HCT116 (cell line): ENCODE measurements at regions not wholly inside any gene's neighbourhood (a gene's known extent, or its start where the extent isn't known, plus 50 kb on each side); places are given as distances from the start of the nearest gene placed in this dataset.

ENCODE experiments used
- ATAC-seq: fragments of 200-7000 bp; cut with Tn5 transposase; 2 replicates; pipeline ENCODE4 v1.9.1; 2020; ENCODE audit warnings: mild to moderate bottlenecking, moderate library complexity
- BruUV-seq: library from RNA; stranded (reverse); fragments of 400-500 nt; replicated peaks from 2 replicates; lab custom pipeline; 2021; lab: Mats Ljungman, UMichigan
- CTCF ChIA-PET: fragments of 300-600 bp; sonication (Branson Sonifier 250); formaldehyde crosslinking; loops from one replicate; lab custom pipeline; 2021; ENCODE audit warnings: antibody characterized with exemption; lab: Charles Lee
- POLR2A ChIA-PET: fragments of 300-600, 350-600 bp; sonication (Branson Sonifier 250); formaldehyde crosslinking; loops from one replicate; lab custom pipeline; 2021; ENCODE audit warnings: antibody characterized with exemption; lab: Charles Lee
- RAD21 ChIA-PET, 2 experiments: fragments of 300-600 bp; sonication (Branson Sonifier 250); formaldehyde crosslinking; loops; one replicate each; lab custom pipeline; 2023; ENCODE audit warnings: low total read pairs in 2 of 2; ENCODE audit not compliant: uncharacterized antibody in 2 of 2, unreplicated experiment in 2 of 2, low non-redundant PET in 1 of 2; lab: Charles Lee
- DNase-seq: peaks from one replicate; pipeline ENCODE4 v3.0.0-alpha.2; 2010; ENCODE audit warnings: low read depth, low spot score
- H2AFZ ChIP-seq: fragments of 200-600 bp; shearing (Covaris generic), sonication (generic); 2 replicates; pipeline ENCODE4 v1.6.1; 2017; ENCODE audit warnings: low read depth, mixed run types, mixed read lengths, antibody characterized with exemption, low read length; ENCODE audit not compliant: poor library complexity, severe bottlenecking
- H3K27ac ChIP-seq: 2 replicates; pipeline ENCODE4 v1.5.1; 2012; ENCODE audit warnings: low read depth, low read length
- H3K27me3 ChIP-seq: fragments of 200-600 bp; sonication (generic); 2 replicates; pipeline ENCODE4 v1.6.1; 2016; ENCODE audit warnings: mixed run types, low read length, mixed read lengths; ENCODE audit not compliant: insufficient read depth
- H3K36me3 ChIP-seq, 2 experiments: fragments of 200-500 bp in 1 of 2; fragments of 200-600 bp in 1 of 2; sonication (Bioruptor generic) in 1 of 2; sonication (generic) in 1 of 2; 2 replicates each; pipeline versions ENCODE4 v1.5.1 to v1.6.1; 2014 to 2016; ENCODE audit warnings: low read length in 2 of 2, inconsistent platforms in 1 of 2, mixed read lengths in 1 of 2, mixed run types in 1 of 2; ENCODE audit not compliant: insufficient read depth in 2 of 2, control insufficient read depth in 1 of 2
- H3K4me1 ChIP-seq, 2 experiments: fragments of 200-600 bp in 1 of 2; sonication (generic) in 1 of 2; 2 replicates each; pipeline versions ENCODE4 v1.5.1 to v1.6.1; 2012 to 2017; ENCODE audit warnings: low read length in 2 of 2, inconsistent platforms in 1 of 2, mild to moderate bottlenecking in 1 of 2, mixed read lengths in 1 of 2, mixed run types in 1 of 2, moderate library complexity in 1 of 2; ENCODE audit not compliant: insufficient read depth in 2 of 2, control insufficient read depth in 1 of 2
- H3K4me2 ChIP-seq: fragments of 200-600 bp; sonication (generic); 2 replicates; pipeline ENCODE4 v1.6.1; 2017; ENCODE audit warnings: mixed run types, low read length, mixed read lengths
- H3K4me3 ChIP-seq, 2 experiments: fragments of 200-600 bp in 1 of 2; sonication (generic) in 1 of 2; replicated peaks in 1 of 2; 2 replicates each; pipeline ENCODE4 v1.5.1; 2011 to 2016; ENCODE audit warnings: low read length in 2 of 2, control low read depth in 1 of 2, low read depth in 1 of 2, mild to moderate bottlenecking in 1 of 2, mixed read lengths in 1 of 2, mixed run types in 1 of 2
- H3K79me2 ChIP-seq: fragments of 200-600 bp; sonication (generic); 2 replicates; pipeline ENCODE4 v1.6.1; 2017; ENCODE audit warnings: mild to moderate bottlenecking, mixed run types, low read length, moderate library complexity, mixed read lengths; ENCODE audit not compliant: insufficient read depth
- H3K9ac ChIP-seq: fragments of 200-600 bp; sonication (generic); 2 replicates; pipeline ENCODE4 v1.6.1; 2016; ENCODE audit warnings: low read length, mixed read lengths
- H3K9me2 ChIP-seq: fragments of 200-600 bp; sonication (generic), shearing (Covaris generic); 2 replicates; pipeline ENCODE4 v1.6.1; 2017; ENCODE audit warnings: mixed run types, mild to moderate bottlenecking, moderate library complexity; ENCODE audit not compliant: insufficient read depth
- H3K9me3 ChIP-seq, 2 experiments: fragments of 200-500 bp in 1 of 2; fragments of 200-600 bp in 1 of 2; sonication (Bioruptor generic) in 1 of 2; sonication (generic) in 1 of 2; 2 replicates each; pipeline ENCODE4 v1.6.1; 2014 to 2017; ENCODE audit warnings: low read length in 2 of 2, mixed read lengths in 2 of 2, inconsistent platforms in 1 of 2, low read depth in 1 of 2, mild to moderate bottlenecking in 1 of 2, mixed run types in 1 of 2, moderate library complexity in 1 of 2; ENCODE audit not compliant: control insufficient read depth in 1 of 2, insufficient read depth in 1 of 2
- H4K20me1 ChIP-seq: fragments of 200-600 bp; sonication (generic), shearing (Covaris generic); 2 replicates; pipeline ENCODE4 v1.6.1; 2017; ENCODE audit warnings: mixed run types, mild to moderate bottlenecking, moderate library complexity; ENCODE audit not compliant: insufficient read depth
- CBX3 ChIP-seq: IDR thresholded peaks from 2 replicates; pipeline ENCODE4 v1.6.1; 2012; ENCODE audit warnings: low read depth
- CEBPB ChIP-seq: IDR thresholded peaks from 2 replicates; pipeline ENCODE4 v1.6.1; 2012; ENCODE audit warnings: low read depth
- EZH2 ChIP-seq: fragments of 200-600 bp; sonication (generic); IDR thresholded peaks from 2 replicates; pipeline ENCODE4 v1.6.1; 2017; ENCODE audit warnings: antibody characterized with exemption, mixed run types
- FOSL1 ChIP-seq: IDR thresholded peaks from 2 replicates; pipeline ENCODE4 v1.6.1; 2012; ENCODE audit warnings: low read depth
- JUND ChIP-seq: IDR thresholded peaks from 2 replicates; pipeline ENCODE4 v1.6.1; 2012
- POLR2AphosphoS5 ChIP-seq: IDR thresholded peaks from 2 replicates; pipeline ENCODE4 v1.6.1; 2011; ENCODE audit warnings: mild to moderate bottlenecking, low read depth, low read length, moderate library complexity
- RAD21 ChIP-seq: IDR thresholded peaks from 2 replicates; pipeline ENCODE4 v1.6.1; 2012; ENCODE audit warnings: low read depth, mild to moderate bottlenecking
- SIN3A ChIP-seq: IDR thresholded peaks from 2 replicates; pipeline ENCODE4 v1.6.1; 2012; ENCODE audit warnings: low read depth
- SRF ChIP-seq: IDR thresholded peaks from 2 replicates; pipeline ENCODE4 v1.6.1; 2012; ENCODE audit warnings: low read depth
- TCF7L2 ChIP-seq: IDR thresholded peaks from 2 replicates; pipeline ENCODE4 v1.7.0; 2011; ENCODE audit warnings: borderline replicate concordance, inconsistent platforms; ENCODE audit not compliant: insufficient read depth, insufficient read length; ENCODE audit errors: extremely low read depth
- YY1 ChIP-seq: IDR thresholded peaks from 2 replicates; pipeline ENCODE4 v1.6.1; 2011; ENCODE audit warnings: low read length, low read depth, moderate library complexity, mild to moderate bottlenecking; ENCODE audit not compliant: insufficient replicate concordance; ENCODE audit errors: extremely low read depth
- ZFX ChIP-seq: fragments of 450-650 bp; IDR thresholded peaks from 2 replicates; pipeline ENCODE4 v1.6.1; 2017
- ZNF274 ChIP-seq: fragments of 200-500 bp; sonication (Bioruptor generic); IDR thresholded peaks from 2 replicates; pipeline ENCODE4 v1.6.1; 2014; ENCODE audit warnings: mild to moderate bottlenecking, low read depth, low read length, inconsistent platforms
- intact Hi-C: fragments of 100-400 bp; cut with micrococcal nuclease; formaldehyde crosslinking; loops from 2 replicates; pipeline ENCODE4 v1.10.0; 2022
- TF ChIP-seq, protein P1 (sequence below): IDR thresholded peaks from 2 replicates; pipeline ENCODE4 v1.6.1; 2011; ENCODE audit warnings: mild to moderate bottlenecking, low read length, moderate library complexity; ENCODE audit not compliant: insufficient replicate concordance; ENCODE audit errors: extremely low read depth
- TF ChIP-seq, protein P2 (sequence below): IDR thresholded peaks from 2 replicates; pipeline ENCODE4 v1.6.1; 2012
- TF ChIP-seq, protein P3 (sequence below): IDR thresholded peaks from 2 replicates; pipeline ENCODE4 v1.6.1; 2012; ENCODE audit warnings: low read depth
- TF ChIP-seq, protein P4 (sequence below): IDR thresholded peaks from 2 replicates; pipeline ENCODE4 v1.6.1; 2012

DNA sequence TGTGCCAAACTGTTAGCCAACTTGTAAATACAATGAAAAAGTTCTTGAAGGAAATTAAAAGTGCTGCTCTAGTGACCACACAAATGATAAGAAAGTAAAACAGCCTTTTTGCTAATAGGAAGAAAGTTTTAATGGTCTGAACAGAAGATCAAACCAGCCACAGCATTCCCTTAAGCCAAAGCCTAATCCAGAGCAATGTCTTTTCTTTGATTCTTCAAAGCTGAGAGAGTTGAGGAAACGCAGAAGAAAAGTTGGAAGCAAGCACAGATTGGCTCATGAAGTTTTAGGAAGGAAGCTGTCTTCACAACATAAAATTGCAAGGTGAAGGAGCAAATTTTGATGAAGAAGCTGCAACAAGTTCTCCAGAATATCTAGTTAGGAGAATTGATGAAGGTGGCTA, 213.8 kb downstream of the ATXN7L3B start:
- Histone ChIP-seq H3K4me2 (no peak overlapping the region), H3K36me3 (no peaks in the 10 kb centered on the region), H3K9me2 (no peaks in the 10 kb centered on the region), H3K4me1 (no peaks in the 10 kb centered on the region), H3K27ac (no peak overlapping the region), H3K9ac (no peak overlapping the region), H3K4me3 (no peak overlapping the region), H3K79me2 (no peaks in the 10 kb centered on the region), H3K27me3 (no peaks in the 10 kb centered on the region), H3K9me3 (no peaks in the 10 kb centered on the region), H4K20me1 (no peaks in the 10 kb centered on the region), H2AFZ (no peak overlapping the region)
- POLR2A ChIA-PET = no interaction called here
- RAD21 ChIA-PET = no interaction called here
- intact Hi-C loops = no loop called here
- DNase-seq (no peak), ATAC-seq (no peak)
- no TSS peak for BruUV-seq
- CTCF ChIA-PET = interaction anchor here (1.1 kb wide), 1 partner anchor 337 kb away, joined by 3 read pairs; no protein-coding TSS in a partner anchor
- TF ChIP-seq RAD21 = no peak
- no peak for TF ChIP-seq SRF
- TF ChIP-seq, protein P1, sequence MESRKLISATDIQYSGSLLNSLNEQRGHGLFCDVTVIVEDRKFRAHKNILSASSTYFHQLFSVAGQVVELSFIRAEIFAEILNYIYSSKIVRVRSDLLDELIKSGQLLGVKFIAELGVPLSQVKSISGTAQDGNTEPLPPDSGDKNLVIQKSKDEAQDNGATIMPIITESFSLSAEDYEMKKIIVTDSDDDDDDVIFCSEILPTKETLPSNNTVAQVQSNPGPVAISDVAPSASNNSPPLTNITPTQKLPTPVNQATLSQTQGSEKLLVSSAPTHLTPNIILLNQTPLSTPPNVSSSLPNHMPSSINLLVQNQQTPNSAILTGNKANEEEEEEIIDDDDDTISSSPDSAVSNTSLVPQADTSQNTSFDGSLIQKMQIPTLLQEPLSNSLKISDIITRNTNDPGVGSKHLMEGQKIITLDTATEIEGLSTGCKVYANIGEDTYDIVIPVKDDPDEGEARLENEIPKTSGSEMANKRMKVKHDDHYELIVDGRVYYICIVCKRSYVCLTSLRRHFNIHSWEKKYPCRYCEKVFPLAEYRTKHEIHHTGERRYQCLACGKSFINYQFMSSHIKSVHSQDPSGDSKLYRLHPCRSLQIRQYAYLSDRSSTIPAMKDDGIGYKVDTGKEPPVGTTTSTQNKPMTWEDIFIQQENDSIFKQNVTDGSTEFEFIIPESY = no peak
- TF ChIP-seq ZFX = no peak
- no peak for TF ChIP-seq JUND
- TF ChIP-seq CEBPB = no peak
- no peak for TF ChIP-seq YY1
- no peak for TF ChIP-seq SIN3A
- TF ChIP-seq, protein P2, sequence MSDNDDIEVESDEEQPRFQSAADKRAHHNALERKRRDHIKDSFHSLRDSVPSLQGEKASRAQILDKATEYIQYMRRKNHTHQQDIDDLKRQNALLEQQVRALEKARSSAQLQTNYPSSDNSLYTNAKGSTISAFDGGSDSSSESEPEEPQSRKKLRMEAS = no peak
- TF ChIP-seq EZH2 = no peak
- TF ChIP-seq TCF7L2 = no peak
- no peak for TF ChIP-seq ZNF274
- TF ChIP-seq FOSL1 = no peak
- TF ChIP-seq, protein P3, sequence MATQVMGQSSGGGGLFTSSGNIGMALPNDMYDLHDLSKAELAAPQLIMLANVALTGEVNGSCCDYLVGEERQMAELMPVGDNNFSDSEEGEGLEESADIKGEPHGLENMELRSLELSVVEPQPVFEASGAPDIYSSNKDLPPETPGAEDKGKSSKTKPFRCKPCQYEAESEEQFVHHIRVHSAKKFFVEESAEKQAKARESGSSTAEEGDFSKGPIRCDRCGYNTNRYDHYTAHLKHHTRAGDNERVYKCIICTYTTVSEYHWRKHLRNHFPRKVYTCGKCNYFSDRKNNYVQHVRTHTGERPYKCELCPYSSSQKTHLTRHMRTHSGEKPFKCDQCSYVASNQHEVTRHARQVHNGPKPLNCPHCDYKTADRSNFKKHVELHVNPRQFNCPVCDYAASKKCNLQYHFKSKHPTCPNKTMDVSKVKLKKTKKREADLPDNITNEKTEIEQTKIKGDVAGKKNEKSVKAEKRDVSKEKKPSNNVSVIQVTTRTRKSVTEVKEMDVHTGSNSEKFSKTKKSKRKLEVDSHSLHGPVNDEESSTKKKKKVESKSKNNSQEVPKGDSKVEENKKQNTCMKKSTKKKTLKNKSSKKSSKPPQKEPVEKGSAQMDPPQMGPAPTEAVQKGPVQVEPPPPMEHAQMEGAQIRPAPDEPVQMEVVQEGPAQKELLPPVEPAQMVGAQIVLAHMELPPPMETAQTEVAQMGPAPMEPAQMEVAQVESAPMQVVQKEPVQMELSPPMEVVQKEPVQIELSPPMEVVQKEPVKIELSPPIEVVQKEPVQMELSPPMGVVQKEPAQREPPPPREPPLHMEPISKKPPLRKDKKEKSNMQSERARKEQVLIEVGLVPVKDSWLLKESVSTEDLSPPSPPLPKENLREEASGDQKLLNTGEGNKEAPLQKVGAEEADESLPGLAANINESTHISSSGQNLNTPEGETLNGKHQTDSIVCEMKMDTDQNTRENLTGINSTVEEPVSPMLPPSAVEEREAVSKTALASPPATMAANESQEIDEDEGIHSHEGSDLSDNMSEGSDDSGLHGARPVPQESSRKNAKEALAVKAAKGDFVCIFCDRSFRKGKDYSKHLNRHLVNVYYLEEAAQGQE = no peak
- TF ChIP-seq CBX3 = no peak
- TF ChIP-seq, protein P4, sequence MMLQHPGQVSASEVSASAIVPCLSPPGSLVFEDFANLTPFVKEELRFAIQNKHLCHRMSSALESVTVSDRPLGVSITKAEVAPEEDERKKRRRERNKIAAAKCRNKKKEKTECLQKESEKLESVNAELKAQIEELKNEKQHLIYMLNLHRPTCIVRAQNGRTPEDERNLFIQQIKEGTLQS = no peak
- TF ChIP-seq POLR2AphosphoS5 = no peak
